Osteoblast (primary cell): ENCODE measurements at regions not wholly inside any gene's neighbourhood (a gene's known extent, or its start where the extent isn't known, plus 50 kb on each side); places are given as distances from the start of the nearest gene placed in this dataset.

ENCODE experiments used
- DNase-seq: peaks from one replicate; pipeline ENCODE4 v3.0.0; 2011; ENCODE audit warnings: low spot score, mixed read lengths; ENCODE audit not compliant: insufficient read length; ENCODE audit errors: missing footprints
- H2AFZ ChIP-seq: 2 replicates; pipeline ENCODE4 v1.6.0; 2011; ENCODE audit warnings: mild to moderate bottlenecking, low read length
- H3K27ac ChIP-seq: 2 replicates; pipeline ENCODE4 v1.5.1; 2011; ENCODE audit warnings: mild to moderate bottlenecking, low read depth, low read length, moderate library complexity
- H3K27me3 ChIP-seq: 2 replicates; pipeline ENCODE4 v1.6.0; 2012; ENCODE audit warnings: mild to moderate bottlenecking, control low read depth, inconsistent platforms, low read length, moderate library complexity; ENCODE audit not compliant: insufficient read depth
- H3K36me3 ChIP-seq: 2 replicates; pipeline ENCODE4 v1.5.1; 2011; ENCODE audit warnings: mild to moderate bottlenecking, low read length, control low read depth, moderate library complexity; ENCODE audit not compliant: insufficient read depth
- H3K4me1 ChIP-seq: 2 replicates; pipeline ENCODE4 v1.5.1; 2011; ENCODE audit warnings: mild to moderate bottlenecking, low read length, control low read depth, moderate library complexity; ENCODE audit not compliant: insufficient read depth
- H3K4me2 ChIP-seq: 2 replicates; pipeline ENCODE4 v1.6.0; 2011; ENCODE audit warnings: mild to moderate bottlenecking, low read length; ENCODE audit not compliant: insufficient read depth
- H3K4me3 ChIP-seq: fragments of 200-600 bp; sonication (generic); 3 replicates; pipeline ENCODE4 v1.5.1; 2012; ENCODE audit warnings: mild to moderate bottlenecking, low read length, inconsistent platforms; ENCODE audit not compliant: insufficient read depth
- H3K79me2 ChIP-seq: 2 replicates; pipeline ENCODE4 v1.6.0; 2012; ENCODE audit warnings: mild to moderate bottlenecking, low read length, control low read depth, inconsistent platforms; ENCODE audit not compliant: insufficient read depth
- H3K9me3 ChIP-seq: 2 replicates; pipeline ENCODE4 v1.5.1; 2011; ENCODE audit warnings: low read depth, low read length, control low read depth
- H4K20me1 ChIP-seq: 2 replicates; pipeline ENCODE4 v1.6.0; 2012; ENCODE audit warnings: mild to moderate bottlenecking, low read length, control low read depth; ENCODE audit not compliant: insufficient read depth
- CTCF ChIP-seq: IDR thresholded peaks from 2 replicates; pipeline ENCODE4 v1.5.1; 2011; ENCODE audit warnings: mild to moderate bottlenecking, low read depth, low read length, moderate library complexity; ENCODE audit errors: extremely low read depth

GRCh38 chr2:196468394-196468793 is 171.1 kb upstream of the CCDC150 start:
- no peaks in the 10 kb centered on the region for H3K4me1 ChIP-seq
- no peak overlapping the region for H2AFZ ChIP-seq
- no peaks in the 10 kb centered on the region for H3K27me3 ChIP-seq
- H3K4me2 ChIP-seq, result no peak overlapping the region
- DNase-seq, result no peak
- no peaks in the 10 kb centered on the region for H3K36me3 ChIP-seq
- H3K27ac ChIP-seq, result no peak overlapping the region
- H4K20me1 ChIP-seq, result no peaks in the 10 kb centered on the region
- H3K79me2 ChIP-seq, result no peaks in the 10 kb centered on the region
- peak; percentile 11 for TF ChIP-seq CTCF
- no peaks in the 10 kb centered on the region for H3K9me3 ChIP-seq
- no peak overlapping the region for H3K4me3 ChIP-seq

GRCh38 chr2:196473617-196474016 is 165.9 kb upstream of the CCDC150 start:
- peaks cover 2% of the 10 kb centered on the region for H3K4me1 ChIP-seq
- no peak for DNase-seq
- H3K4me3 ChIP-seq, result no peak overlapping the region
- H3K36me3 ChIP-seq, result no peaks in the 10 kb centered on the region
- H3K4me2 ChIP-seq, result no peak overlapping the region
- peaks cover 5% of the 10 kb centered on the region for H3K79me2 ChIP-seq
- no peak overlapping the region for H2AFZ ChIP-seq
- TF ChIP-seq CTCF, result no peak
- no peak overlapping the region for H3K27ac ChIP-seq
- no peaks in the 10 kb centered on the region for H4K20me1 ChIP-seq
- H3K9me3 ChIP-seq, result no peaks in the 10 kb centered on the region
- H3K27me3 ChIP-seq, result no peaks in the 10 kb centered on the region

GRCh38 chr2:196475611-196476010 is 163.9 kb upstream of the CCDC150 start:
- Histone ChIP-seq H3K36me3 (no peaks in the 10 kb centered on the region), H3K4me3 (no peak overlapping the region), H3K4me2 (no peak overlapping the region), H4K20me1 (no peaks in the 10 kb centered on the region), H3K27me3 (no peaks in the 10 kb centered on the region), H3K79me2 (peaks cover 6% of the 10 kb centered on the region), H2AFZ (no peak overlapping the region), H3K27ac (no peak overlapping the region), H3K9me3 (no peaks in the 10 kb centered on the region), H3K4me1 (peaks cover 22% of the 10 kb centered on the region)
- DNase-seq, result no peak
- TF ChIP-seq CTCF, result no peak

GRCh38 chr2:196478588-196478987 is 160.9 kb upstream of the CCDC150 start:
- no peak for DNase-seq
- Histone ChIP-seq H3K4me2 (no peak overlapping the region), H3K4me3 (no peak overlapping the region), H4K20me1 (no peaks in the 10 kb centered on the region), H3K9me3 (no peaks in the 10 kb centered on the region), H3K27ac (no peak overlapping the region), H3K36me3 (no peaks in the 10 kb centered on the region), H3K79me2 (peaks cover 9% of the 10 kb centered on the region), H3K4me1 (peaks cover 49% of the 10 kb centered on the region), H3K27me3 (no peaks in the 10 kb centered on the region), H2AFZ (peak overlapping the region; percentile 2)
- TF ChIP-seq CTCF, result no peak
